LNCAP (cell line): ENCODE measurements at regions not wholly inside any gene's neighbourhood (a gene's known extent, or its start where the extent isn't known, plus 50 kb on each side); places are given as distances from the start of the nearest gene placed in this dataset.

Experiments used
- CTCF ChIP-seq: fragments of 450-650 bp; IDR thresholded peaks from 2 replicates; pipeline ENCODE4 v1.5.1; 2017; ENCODE audit warnings: mild to moderate bottlenecking

- TF ChIP-seq CTCF = no peak
Observed at GRCh38 chr12:18979401-18980126, 150.0 kb upstream of the PLEKHA5 start.

DNA sequence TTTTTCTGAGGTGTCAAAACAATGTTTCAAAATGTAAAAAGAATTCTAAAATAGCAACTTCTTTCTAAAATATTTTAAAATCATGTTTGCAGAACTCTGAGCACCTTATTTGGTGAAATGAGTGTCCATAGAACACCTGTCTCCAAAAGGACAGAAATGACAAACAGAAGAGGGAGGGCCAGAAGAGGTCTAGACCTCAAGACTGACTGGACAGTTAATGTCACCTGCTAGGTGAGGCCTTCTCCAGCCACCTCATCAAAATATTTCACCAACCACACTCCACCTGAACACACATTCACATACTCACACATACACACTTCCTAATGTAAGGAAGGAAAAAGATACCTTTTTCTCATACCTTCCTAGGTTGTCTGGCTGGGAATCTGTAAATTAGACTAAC lies 147.8 kb upstream of the PLEKHA5 start:
- TF ChIP-seq CTCF = no peak

- TF ChIP-seq CTCF = no peak
Observed at GRCh38 chr12:18982226-18982949, 147.1 kb upstream of the PLEKHA5 start.

DNA sequence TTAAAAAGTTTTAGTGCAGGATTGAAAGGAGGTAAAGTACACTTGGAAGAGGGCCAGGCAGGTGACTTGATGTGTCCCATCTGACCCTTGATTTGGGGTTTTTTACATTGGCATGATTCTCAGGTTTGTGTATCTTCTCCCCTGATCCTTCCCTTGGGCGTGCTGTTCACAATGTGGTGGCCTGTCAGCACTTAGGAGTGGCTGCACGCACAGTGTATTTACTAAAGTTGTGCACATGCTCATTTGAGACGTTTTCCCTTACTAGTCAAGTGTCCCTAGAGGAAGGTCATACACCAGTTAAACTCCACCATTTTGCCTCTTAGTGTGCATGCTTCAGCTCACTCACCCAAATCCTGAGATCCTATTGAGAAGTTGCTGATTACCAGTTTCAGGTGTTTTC lies 145.7 kb upstream of the PLEKHA5 start:
- TF ChIP-seq CTCF = no peak

GRCh38 chr12:18990856-18991255 lies 138.7 kb upstream of the PLEKHA5 start:
- no peak for TF ChIP-seq CTCF

DNA sequence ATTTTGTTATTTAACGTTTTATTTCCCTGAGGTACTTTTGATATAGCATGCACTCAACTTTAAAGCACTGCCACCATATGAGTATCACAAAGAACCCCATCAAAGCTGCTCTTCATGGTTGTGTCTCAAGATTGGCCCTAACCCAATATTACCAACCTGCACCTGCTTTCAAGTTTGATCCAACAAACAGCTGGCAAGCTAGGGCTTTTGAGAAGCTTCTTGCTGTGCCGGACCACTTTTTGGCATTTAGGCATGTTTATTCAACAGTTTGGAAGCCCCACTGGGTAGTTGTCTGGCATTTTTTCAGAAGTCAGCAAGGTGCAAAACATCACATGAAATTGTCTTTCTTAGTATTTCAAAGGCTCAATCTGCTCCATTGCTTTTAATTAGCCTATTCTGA lies 137.2 kb upstream of the PLEKHA5 start:
- no peak for TF ChIP-seq CTCF

- TF ChIP-seq CTCF = no peak
Observed at GRCh38 chr12:18998343-18999261, 130.9 kb upstream of the PLEKHA5 start.
